ENCODE measurements at regions not wholly inside any gene's neighbourhood (a gene's known extent, or its start where the extent isn't known, plus 50 kb on each side); places are given as distances from the start of the nearest gene placed in this dataset.
"Not testable (repeated sequence)": the region's sequence is repeated elsewhere in the genome, so short reads cannot be mapped to it uniquely, and the experiment has no call there.

DNA sequence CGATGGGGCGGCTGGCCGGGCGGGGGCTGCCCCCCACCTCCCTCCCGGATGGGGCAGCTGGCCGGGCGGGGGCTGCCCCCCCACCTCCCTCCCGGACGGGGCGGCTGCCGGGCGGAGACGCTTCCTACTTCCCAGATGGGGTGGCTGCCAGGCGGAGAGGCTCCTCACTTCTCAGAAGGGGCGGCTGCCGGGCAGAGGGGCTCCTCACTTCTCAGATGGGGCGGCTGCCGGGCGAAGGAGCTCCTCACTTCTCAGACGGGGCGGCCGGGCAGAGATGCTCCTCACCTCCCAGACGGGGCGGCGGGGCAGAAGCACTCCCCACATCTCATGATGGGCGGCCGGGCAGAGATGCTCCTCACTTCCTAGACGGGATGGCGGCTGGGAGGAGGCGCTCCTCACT, 138.2 kb upstream of the ZNF91 start:
- not testable (repeated sequence) for DNase-seq; H2BK15ac ChIP-seq (ENCODE audit: low read depth, low read length); H4K20me1 ChIP-seq (ENCODE audit: control insufficient read depth, insufficient read depth, insufficient read length); H3K4me1 Mint-ChIP-seq; H2BK20ac ChIP-seq (ENCODE audit: low read depth, low read length, poor library complexity, severe bottlenecking); H3K4me3 Mint-ChIP-seq; H3K27ac ChIP-seq (ENCODE audit: insufficient read length, low read depth, low read length); H3K4me1 ChIP-seq (ENCODE audit: insufficient read depth, low read length); H2BK12ac ChIP-seq (ENCODE audit: insufficient read length, low read depth, low read length); H3K27ac Mint-ChIP-seq; H3K27me3 ChIP-seq (ENCODE audit: insufficient read depth, low read length); H4K5ac ChIP-seq (ENCODE audit: insufficient read length, low read depth, low read length); H2AFZ ChIP-seq (ENCODE audit: low read length); H3K14ac ChIP-seq (ENCODE audit: insufficient read depth, low read length); H3K4ac ChIP-seq (ENCODE audit: low read depth, low read length); H2BK5ac ChIP-seq (ENCODE audit: insufficient read length, low read length); H4K8ac ChIP-seq (replicated peaks; ENCODE audit: insufficient read length, low read depth, low read length); H3K23ac ChIP-seq (ENCODE audit: insufficient read length, low read depth, low read length); H3K4me2 ChIP-seq (ENCODE audit: insufficient read depth, insufficient read length, low read length); H3K23me2 ChIP-seq (ENCODE audit: insufficient read length, low read depth, low read length, poor library complexity, severe bottlenecking); H3K18ac ChIP-seq (ENCODE audit: insufficient read length, low read depth, low read length); H3K79me1 ChIP-seq (ENCODE audit: insufficient read depth, low read depth, low read length, poor library complexity, severe bottlenecking); H3K27me3 Mint-ChIP-seq (ENCODE audit: low read depth); H2BK120ac ChIP-seq (ENCODE audit: low read depth, low read length, poor library complexity, severe bottlenecking); H4K91ac ChIP-seq (ENCODE audit: insufficient read length, low read depth, low read length); H3K56ac ChIP-seq (ENCODE audit: insufficient read length, low read depth, low read length); H3T11ph ChIP-seq (ENCODE audit: low read length); H2AK5ac ChIP-seq (ENCODE audit: insufficient read length, low read length); H3K9ac ChIP-seq (ENCODE audit: extremely low read depth, insufficient read length, low read length); H3K79me2 ChIP-seq (ENCODE audit: insufficient read depth, low read length)
- Mint-ChIP-seq H3K9me3 (peaks cover 88% of the 10 kb centered on the region in 2 experiments), H3K36me3 (ENCODE audit: insufficient read depth in 1 of 3, low read depth in 3 of 3) (peaks cover 0 to 21% (median 7%) of the 10 kb centered on the region in 3 experiments; a peak in 6 of 7 replicates)
- peaks cover 47% of the 10 kb centered on the region for H3K9me3 ChIP-seq (ENCODE audit: control insufficient read depth, low read depth, low read length)
- WGBS (ENCODE audit: extremely low coverage, insufficient read length, low lambda C conversion rate) = no CpG with 5 or more reads among the region's 30 CpGs

Measured in H9 (cell line).